GM20431 (cell line): ENCODE measurements at regions not wholly inside any gene's neighbourhood (a gene's known extent, or its start where the extent isn't known, plus 50 kb on each side); places are given as distances from the start of the nearest gene placed in this dataset.
"Not testable (repeated sequence)": the region's sequence is repeated elsewhere in the genome, so short reads cannot be mapped to it uniquely, and the experiment has no call there.

ENCODE experiments used
- in situ Hi-C: fragments of 300-500 bp; cut with MseI, MboI; formaldehyde crosslinking; loops from one replicate; pipeline ENCODE4 v1.15.0; 2020; ENCODE audit warnings: low sequenced_read_pairs; ENCODE audit not compliant: unreplicated experiment

- in situ Hi-C loops, result loop anchor here (10.0 kb wide), 1 partner anchor 161 kb away; no protein-coding TSS in a partner anchor
Observed at GRCh38 chr17:64773836-64774761, 112.0 kb upstream of the SMURF2 start.

DNA sequence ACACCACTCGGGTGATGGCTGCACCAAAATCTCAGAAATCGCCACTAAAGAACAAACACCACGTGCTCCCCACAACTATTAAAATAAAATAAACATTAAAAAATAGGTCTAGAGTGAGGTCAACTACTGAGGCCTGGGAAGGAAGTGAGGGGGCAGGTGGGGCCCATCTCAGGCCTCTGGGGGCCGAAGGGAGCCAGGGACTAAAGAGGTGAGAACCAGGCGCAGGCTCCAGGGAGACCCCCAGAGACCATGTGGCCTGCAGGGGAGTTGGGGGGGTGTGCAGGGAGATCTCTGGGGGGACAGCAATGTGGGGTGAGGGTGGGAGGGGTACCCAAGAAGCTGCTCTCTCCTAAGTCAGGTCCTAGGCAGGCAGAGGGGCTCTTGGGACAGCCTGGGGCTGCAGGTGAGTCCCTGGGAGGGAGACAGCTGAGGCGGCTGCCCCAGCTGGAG, 111.3 kb upstream of the SMURF2 start:
- in situ Hi-C loops, result loop anchor here (10.0 kb wide), 1 partner anchor 161 kb away; no protein-coding TSS in a partner anchor

DNA sequence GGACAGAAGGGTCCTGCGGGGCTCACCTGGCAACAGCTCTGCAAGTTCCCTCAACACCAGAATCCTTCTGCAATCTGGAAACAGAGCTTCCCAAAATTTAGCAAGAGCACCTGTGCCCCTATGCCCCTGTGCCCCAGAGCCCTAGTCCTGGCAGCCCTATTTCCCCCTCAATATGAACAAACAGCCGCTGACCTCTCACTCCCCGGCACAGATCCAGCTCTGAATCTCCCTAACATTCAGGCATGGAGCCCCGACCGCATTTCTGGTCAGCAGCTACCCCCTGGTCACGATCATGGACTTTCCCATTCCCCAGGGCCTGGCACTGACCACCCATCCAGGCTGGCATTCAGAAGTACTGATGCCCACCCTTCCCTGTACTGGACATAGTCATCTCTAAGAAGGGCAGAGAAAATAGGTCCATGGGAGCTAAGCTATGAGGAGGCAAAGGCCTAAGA, 110.8 kb upstream of the SMURF2 start:
- in situ Hi-C loops, result loop anchor here (10.0 kb wide), 1 partner anchor 162 kb away; no protein-coding TSS in a partner anchor

DNA sequence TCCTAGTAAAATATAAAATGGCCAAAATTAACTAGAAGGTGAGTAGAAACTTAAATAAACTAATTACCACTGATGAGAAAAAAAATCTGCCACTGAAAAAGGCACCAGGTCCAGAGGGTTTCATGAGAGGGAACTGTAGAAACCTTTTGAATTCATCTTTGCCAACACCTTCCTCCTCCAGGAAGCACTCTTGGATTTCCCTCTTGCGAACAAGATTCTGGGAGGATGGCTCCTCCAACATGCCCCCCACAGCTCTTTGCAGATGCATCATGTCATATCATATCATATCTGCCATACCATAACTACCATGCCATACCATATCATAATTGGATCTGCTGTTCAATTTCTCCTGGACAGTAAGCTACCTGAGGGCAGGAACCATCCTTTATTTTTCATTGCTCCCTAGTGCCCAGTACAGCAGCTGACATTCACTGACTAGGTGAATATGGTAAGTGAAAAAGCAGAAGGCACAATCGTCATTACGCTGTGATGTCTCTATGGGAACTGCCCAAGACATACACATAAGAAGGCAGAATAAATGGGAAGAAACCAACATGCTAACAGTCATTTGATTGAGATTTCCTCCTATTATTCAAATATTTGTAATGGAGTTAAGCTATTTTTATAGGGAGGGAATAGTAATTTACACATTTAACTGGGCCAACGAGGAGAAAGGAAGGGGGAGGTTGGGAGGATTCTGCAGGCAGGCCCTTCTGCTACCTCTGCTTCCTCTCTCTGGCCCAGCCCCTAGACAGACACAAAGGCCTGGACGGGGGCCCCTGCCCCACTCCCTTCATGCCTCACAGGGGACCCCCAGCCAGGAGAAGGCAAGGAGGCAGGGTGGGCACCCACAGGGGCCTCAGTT, 110.1 kb upstream of the SMURF2 start:
- in situ Hi-C loops, result loop anchor here (10.0 kb wide), 1 partner anchor 163 kb away; no protein-coding TSS in a partner anchor

- in situ Hi-C loops, result loop anchor here (10.0 kb wide), 1 partner anchor 165 kb away; no protein-coding TSS in a partner anchor
Observed at GRCh38 chr17:64769712-64770111, 107.6 kb upstream of the SMURF2 start.

- in situ Hi-C loops, result no loop called here
Observed at GRCh38 chr17:64767269-64767997, 105.3 kb upstream of the SMURF2 start.

DNA sequence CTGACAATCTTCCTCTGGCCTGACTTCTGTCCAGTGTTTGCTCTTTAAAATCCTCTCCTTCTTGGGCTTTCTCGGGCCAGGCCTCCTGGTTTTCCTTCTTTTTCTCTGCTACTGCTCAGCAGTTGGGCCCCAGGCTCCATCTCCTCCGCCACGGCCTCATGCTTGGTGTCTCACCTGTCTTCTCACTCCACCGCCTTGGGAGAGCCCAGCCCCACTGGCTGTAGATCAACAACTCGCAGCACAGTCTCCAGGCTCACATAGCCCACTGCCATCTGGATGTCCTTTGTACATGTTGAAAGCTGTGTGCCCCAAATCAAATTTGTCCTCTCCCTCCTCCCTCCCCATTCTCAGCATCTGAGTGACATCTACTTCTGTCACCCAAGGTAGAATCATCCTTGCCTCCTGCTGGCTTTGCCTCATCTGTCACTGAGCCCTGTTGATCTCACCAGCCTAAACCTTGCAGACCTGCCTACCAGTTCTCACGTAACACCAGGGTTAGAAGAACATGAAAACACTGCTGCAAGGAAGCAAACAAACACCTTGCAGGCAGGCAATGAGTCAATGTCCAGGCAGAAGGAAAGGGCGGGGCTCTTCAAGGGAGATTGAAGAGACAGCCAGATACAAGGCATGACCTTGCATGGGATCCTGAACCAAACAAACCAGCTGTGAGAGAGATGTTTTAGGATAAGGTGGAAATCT, 103.2 kb upstream of the SMURF2 start:
- in situ Hi-C loops, result no loop called here

DNA sequence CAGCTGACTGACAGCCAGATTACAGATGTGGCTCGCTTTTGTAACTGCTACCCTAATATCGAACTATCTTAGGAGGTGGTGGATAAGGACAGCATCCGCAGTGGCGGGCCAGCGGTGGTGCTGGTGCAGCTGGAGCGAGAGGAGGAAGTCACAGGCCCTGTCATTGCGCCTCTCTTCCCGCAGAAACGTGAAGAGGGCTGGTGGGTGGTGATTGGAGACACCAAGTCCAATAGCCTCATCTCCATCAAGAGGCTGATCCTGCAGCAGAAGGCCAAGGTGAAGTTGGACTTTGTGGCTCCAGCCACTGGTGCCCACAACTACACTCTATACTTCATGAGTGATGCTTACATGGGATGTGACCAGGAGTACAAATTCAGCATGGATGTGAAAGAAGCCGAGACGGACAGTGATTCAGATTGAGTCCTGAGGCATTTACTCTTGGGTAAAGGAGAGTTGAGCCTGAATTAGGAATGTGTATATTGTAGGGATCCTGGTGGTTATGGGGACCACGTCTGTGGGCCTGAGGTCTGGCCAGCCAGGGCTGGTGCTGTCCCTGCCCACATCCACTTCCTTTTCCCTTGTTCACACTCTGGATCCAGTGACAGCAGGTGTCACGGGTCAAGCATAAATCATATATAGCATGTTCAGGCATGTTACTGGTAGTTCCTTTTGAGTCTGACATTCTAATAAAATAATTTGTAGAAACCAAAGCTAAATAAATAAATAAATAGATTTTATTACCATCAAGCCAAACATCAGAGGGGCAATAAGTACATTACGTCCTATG, 89.0 kb upstream of the SMURF2 start:
- in situ Hi-C loops, result no loop called here

- in situ Hi-C loops, result no loop called here
Observed at GRCh38 chr17:64750478-64750877, 88.4 kb upstream of the SMURF2 start.

- in situ Hi-C loops, result no loop called here
Observed at GRCh38 chr17:64749306-64749705, 87.2 kb upstream of the SMURF2 start.

DNA sequence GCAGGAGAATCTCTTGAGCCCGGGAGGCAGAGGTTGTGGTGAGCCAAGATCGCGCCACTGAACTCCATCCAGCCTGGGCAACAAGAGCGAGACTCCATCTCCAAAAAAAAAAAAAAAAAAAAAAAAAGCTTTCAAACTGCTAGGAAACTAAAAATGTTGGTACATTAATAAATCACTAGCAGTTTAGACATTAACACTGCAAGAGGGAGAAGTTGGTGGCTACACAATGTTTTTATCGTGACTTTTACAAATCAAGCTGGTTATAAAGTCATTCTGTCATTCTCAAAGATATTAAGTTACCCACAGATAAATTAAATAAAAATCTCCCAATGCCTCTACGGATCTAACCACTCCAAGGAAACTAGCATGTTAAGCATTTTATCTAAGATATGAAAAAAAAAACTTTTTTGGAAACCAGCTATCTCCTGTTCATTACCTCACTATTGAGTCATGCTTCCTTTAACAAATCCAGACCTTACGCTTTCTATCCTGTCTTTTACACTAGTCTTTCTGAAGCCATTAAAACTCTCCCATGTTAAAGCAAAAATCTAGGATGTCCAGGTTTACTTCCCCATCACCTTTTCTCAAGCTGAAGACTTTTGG, 85.9 kb upstream of the SMURF2 start:
- in situ Hi-C loops, result no loop called here

DNA sequence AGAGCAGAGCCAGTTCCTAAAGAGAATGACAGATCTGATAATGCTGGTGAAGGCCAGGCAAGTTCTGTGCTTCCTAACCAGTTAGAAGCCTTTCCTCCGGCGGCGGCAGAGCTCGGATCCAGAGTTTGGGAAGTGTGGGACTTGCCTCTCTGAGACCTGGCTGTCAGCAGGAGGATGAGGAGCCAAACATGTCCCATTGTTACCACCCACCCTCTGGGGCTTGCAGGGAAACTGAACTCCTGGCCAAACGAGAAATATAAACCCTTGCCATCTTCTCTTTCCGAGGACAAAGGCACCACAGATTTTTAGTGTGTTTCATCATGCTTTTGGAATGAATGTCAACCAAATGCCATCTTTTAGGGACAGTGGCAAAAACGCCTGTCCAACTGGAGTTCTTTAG, 80.2 kb upstream of the SMURF2 start:
- in situ Hi-C loops, result no loop called here

DNA sequence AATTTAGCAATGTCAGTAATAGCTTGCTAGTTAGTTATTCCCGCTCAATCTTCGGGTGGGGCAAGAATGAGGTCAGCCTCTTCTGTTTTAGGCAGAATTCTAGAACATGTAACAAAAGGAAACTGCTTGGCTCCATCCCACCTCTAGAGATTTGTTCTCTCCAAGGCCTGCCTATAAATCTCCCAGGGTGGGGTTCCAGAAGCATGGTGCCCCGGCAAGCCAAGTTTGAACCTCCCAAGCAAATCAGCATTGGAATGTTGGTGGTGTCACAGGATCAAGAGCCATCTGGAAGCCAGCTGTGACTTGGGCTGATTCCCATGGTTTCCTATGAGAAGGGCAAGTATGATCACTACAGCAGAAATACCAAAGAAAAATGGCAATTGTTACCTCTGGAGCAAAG, 79.8 kb upstream of the SMURF2 start:
- in situ Hi-C loops, result not testable (repeated sequence)

DNA sequence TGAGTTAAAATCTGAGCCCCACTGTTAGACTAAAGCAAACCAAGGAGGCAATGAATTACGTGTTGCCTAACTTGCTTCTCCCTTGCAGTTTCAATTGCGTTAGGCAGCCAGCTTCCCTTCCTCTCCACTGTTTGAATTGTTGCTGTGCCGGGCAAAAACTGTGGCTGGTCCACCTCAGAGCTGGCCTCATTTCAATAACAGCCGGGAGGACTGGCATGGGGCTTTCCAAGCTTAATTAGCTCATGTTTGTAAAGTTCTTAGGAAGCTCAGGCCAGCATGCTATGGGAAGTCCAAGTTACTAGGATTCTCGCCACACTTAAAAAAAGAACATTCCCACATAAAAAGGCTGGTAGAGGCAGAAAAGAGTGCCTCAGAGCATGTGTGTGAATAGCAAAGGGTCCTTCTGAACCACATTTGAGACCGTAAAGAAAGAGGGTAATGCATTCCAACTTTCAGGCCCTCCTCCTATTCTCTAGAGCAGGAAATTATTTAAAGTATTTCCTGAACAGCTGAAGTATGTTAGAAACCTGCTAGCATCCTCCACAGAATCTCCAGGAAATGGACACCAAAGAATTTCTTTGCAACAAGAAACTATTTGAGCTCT, 79.0 kb upstream of the SMURF2 start:
- in situ Hi-C loops, result no loop called here

GRCh38 chr17:64739316-64740058, 77.4 kb upstream of the SMURF2 start:
- in situ Hi-C loops, result no loop called here

- in situ Hi-C loops, result no loop called here
Observed at GRCh38 chr17:64736804-64737492, 74.8 kb upstream of the SMURF2 start.
